ENCODE measurements at regions not wholly inside any gene's neighbourhood (a gene's known extent, or its start where the extent isn't known, plus 50 kb on each side); places are given as distances from the start of the nearest gene placed in this dataset.

- Histone ChIP-seq H3K4me3 (no peak overlapping the region), H3K4me1 (no peaks in the 10 kb centered on the region), H3K27ac (no peak overlapping the region), H3K79me2 (ENCODE audit: low read depth) (no peaks in the 10 kb centered on the region), H3K9me3 (ENCODE audit: low read depth) (no peaks in the 10 kb centered on the region), H3K36me3 (no peaks in the 10 kb centered on the region), H2AFZ (replicated peaks) (peak overlapping the region; percentile 76), H3K9ac (no peak overlapping the region), H3K27me3 (peaks cover 40% of the 10 kb centered on the region), H3F3A (ENCODE audit: low read depth) (no peaks in the 10 kb centered on the region), H3K4me2 (peak overlapping the region; percentile 24), H4K20me1 (ENCODE audit: low read depth) (no peaks in the 10 kb centered on the region)
- Mint-ChIP-seq H3K27me3 (ENCODE audit: insufficient read depth, low read depth) (peaks cover 16% of the 10 kb centered on the region), H3K4me3 (no peak overlapping the region), H3K9me3 (peaks cover 3% of the 10 kb centered on the region), H3K27ac (no peak overlapping the region), H3K36me3 (no peaks in the 10 kb centered on the region), H3K4me1 (peaks cover 9% of the 10 kb centered on the region)
- TF ChIP-seq CTCF (IDR thresholded peaks at IDR 0.05) (peak; percentile 97), EZH2phosphoT487 (IDR thresholded peaks at IDR 0.05) (no peak), EZH2 (IDR thresholded peaks at IDR 0.05) (no peak)
- DNase-seq (ENCODE audit: low spot score), result peak; percentile 87
These were observed 271.9 kb downstream of the NSG2 start for GRCh38 chr5:174317256-174317894.

GRCh38 chr5:174318578-174318977, 273.1 kb downstream of the NSG2 start:
- Histone ChIP-seq H3K27me3 (peaks cover 29% of the 10 kb centered on the region), H3F3A (ENCODE audit: low read depth) (no peaks in the 10 kb centered on the region), H3K9ac (no peak overlapping the region), H3K79me2 (ENCODE audit: low read depth) (no peaks in the 10 kb centered on the region), H3K4me3 (no peak overlapping the region), H3K9me3 (ENCODE audit: low read depth) (no peaks in the 10 kb centered on the region), H3K27ac (no peak overlapping the region), H4K20me1 (ENCODE audit: low read depth) (no peaks in the 10 kb centered on the region), H2AFZ (replicated peaks) (no peak overlapping the region), H3K36me3 (no peaks in the 10 kb centered on the region), H3K4me2 (no peak overlapping the region), H3K4me1 (no peaks in the 10 kb centered on the region)
- Mint-ChIP-seq H3K4me3 (no peak overlapping the region), H3K9me3 (peaks cover 3% of the 10 kb centered on the region), H3K4me1 (peaks cover 7% of the 10 kb centered on the region), H3K36me3 (no peaks in the 10 kb centered on the region), H3K27ac (no peak overlapping the region), H3K27me3 (ENCODE audit: insufficient read depth, low read depth) (peaks cover 19% of the 10 kb centered on the region)
- no peak for DNase-seq (ENCODE audit: low spot score)
- TF ChIP-seq EZH2phosphoT487 (IDR thresholded peaks at IDR 0.05) (no peak), EZH2 (IDR thresholded peaks at IDR 0.05) (no peak), CTCF (IDR thresholded peaks at IDR 0.05) (no peak)

GRCh38 chr5:174319551-174319950, 274.0 kb downstream of the NSG2 start:
- peaks cover 17% of the 10 kb centered on the region for H3K4me1 Mint-ChIP-seq
- H3K9me3 Mint-ChIP-seq, result peaks cover 3% of the 10 kb centered on the region
- Histone ChIP-seq H3K9ac (no peak overlapping the region), H3K79me2 (ENCODE audit: low read depth) (no peaks in the 10 kb centered on the region), H3K36me3 (no peaks in the 10 kb centered on the region), H4K20me1 (ENCODE audit: low read depth) (no peaks in the 10 kb centered on the region), H2AFZ (replicated peaks) (no peak overlapping the region), H3K27ac (no peak overlapping the region), H3K4me3 (no peak overlapping the region), H3K4me1 (no peaks in the 10 kb centered on the region), H3K27me3 (peaks cover 29% of the 10 kb centered on the region), H3F3A (ENCODE audit: low read depth) (no peaks in the 10 kb centered on the region), H3K9me3 (ENCODE audit: low read depth) (no peaks in the 10 kb centered on the region), H3K4me2 (no peak overlapping the region)
- peaks cover 19% of the 10 kb centered on the region for H3K27me3 Mint-ChIP-seq (ENCODE audit: insufficient read depth, low read depth)
- H3K4me3 Mint-ChIP-seq, result no peak overlapping the region
- no peak for DNase-seq (ENCODE audit: low spot score)
- no peak overlapping the region for H3K27ac Mint-ChIP-seq
- TF ChIP-seq EZH2phosphoT487 (IDR thresholded peaks at IDR 0.05), result no peak
- no peak for TF ChIP-seq EZH2 (IDR thresholded peaks at IDR 0.05)
- no peaks in the 10 kb centered on the region for H3K36me3 Mint-ChIP-seq

- DNase-seq (ENCODE audit: low spot score), result no peak
- Histone ChIP-seq H2AFZ (replicated peaks) (no peak overlapping the region), H3K4me1 (no peaks in the 10 kb centered on the region), H3K36me3 (no peaks in the 10 kb centered on the region), H3K9me3 (ENCODE audit: low read depth) (no peaks in the 10 kb centered on the region), H4K20me1 (ENCODE audit: low read depth) (no peaks in the 10 kb centered on the region), H3K79me2 (ENCODE audit: low read depth) (no peaks in the 10 kb centered on the region), H3K9ac (no peak overlapping the region), H3K27me3 (peaks cover 29% of the 10 kb centered on the region), H3K4me3 (no peak overlapping the region), H3K4me2 (no peak overlapping the region), H3F3A (ENCODE audit: low read depth) (no peaks in the 10 kb centered on the region), H3K27ac (no peak overlapping the region)
- peaks cover 3% of the 10 kb centered on the region for H3K9me3 Mint-ChIP-seq
- peaks cover 17% of the 10 kb centered on the region for H3K27me3 Mint-ChIP-seq (ENCODE audit: insufficient read depth, low read depth)
- TF ChIP-seq EZH2phosphoT487 (IDR thresholded peaks at IDR 0.05) (no peak), CTCF (IDR thresholded peaks at IDR 0.05) (no peak), EZH2 (IDR thresholded peaks at IDR 0.05) (no peak)
- peaks cover 22% of the 10 kb centered on the region for H3K4me1 Mint-ChIP-seq
- H3K4me3 Mint-ChIP-seq, result no peak overlapping the region
- H3K27ac Mint-ChIP-seq, result no peak overlapping the region
- no peaks in the 10 kb centered on the region for H3K36me3 Mint-ChIP-seq
These were observed 274.5 kb downstream of the NSG2 start for GRCh38 chr5:174320051-174320450.

All from neural progenitor cell (in vitro differentiated cells).